MM.1S (cell line): ENCODE measurements at regions not wholly inside any gene's neighbourhood (a gene's known extent, or its start where the extent isn't known, plus 50 kb on each side); places are given as distances from the start of the nearest gene placed in this dataset.

Experiments
- DNase-seq: peaks from one replicate; pipeline ENCODE4 v3.0.0-alpha.2; 2015
- H2AFZ ChIP-seq: fragments of 300-600 bp; sonication (generic); 2 replicates; pipeline ENCODE4 v1.6.0; 2016; ENCODE audit warnings: antibody characterized with exemption, low read length
- H3F3A ChIP-seq: fragments of 300-600 bp; sonication (generic); 2 replicates; pipeline ENCODE4 v1.6.1; 2016; ENCODE audit warnings: mild to moderate bottlenecking, antibody characterized with exemption, low read length, moderate library complexity, mixed read lengths; ENCODE audit not compliant: insufficient read depth
- H3K27ac ChIP-seq: fragments of 300-600 bp; sonication (generic); 2 replicates; pipeline ENCODE4 v1.5.1; 2016; ENCODE audit warnings: mild to moderate bottlenecking, low read length
- H3K27me3 ChIP-seq: fragments of 300-600 bp; sonication (generic); replicated peaks from 2 replicates; pipeline ENCODE4 v1.6.0; 2016; ENCODE audit warnings: low read length; ENCODE audit not compliant: insufficient read depth
- H3K36me3 ChIP-seq: fragments of 300-600 bp; sonication (generic); replicated peaks from 2 replicates; pipeline ENCODE4 v1.6.1; 2016; ENCODE audit warnings: mild to moderate bottlenecking, low read length, mixed read lengths; ENCODE audit not compliant: insufficient read depth
- H3K4me1 ChIP-seq: fragments of 300-600 bp; sonication (generic); 2 replicates; pipeline ENCODE4 v1.6.1; 2016; ENCODE audit warnings: low read length, mixed read lengths
- H3K4me2 ChIP-seq: fragments of 300-600 bp; sonication (generic); 2 replicates; pipeline ENCODE4 v1.6.0; 2016; ENCODE audit warnings: low read depth, low read length
- H3K4me3 ChIP-seq: fragments of 300-600 bp; sonication (generic); 2 replicates; pipeline ENCODE4 v1.5.1; 2016; ENCODE audit warnings: low read length, mixed read lengths
- H3K79me2 ChIP-seq: fragments of 300-600 bp; sonication (generic); 2 replicates; pipeline ENCODE4 v1.6.1; 2016; ENCODE audit warnings: mixed run types, low read length, mixed read lengths
- H3K9ac ChIP-seq: fragments of 300-600 bp; sonication (generic); 2 replicates; pipeline ENCODE4 v1.6.1; 2016; ENCODE audit warnings: low read length, mixed read lengths
- H3K9me2 ChIP-seq: fragments of 300-600 bp; sonication (generic); replicated peaks from 2 replicates; pipeline ENCODE4 v1.6.1; 2016; ENCODE audit warnings: mild to moderate bottlenecking, low read length, mixed read lengths; ENCODE audit not compliant: insufficient read depth
- H3K9me3 ChIP-seq: fragments of 300-600 bp; sonication (generic); replicated peaks from 2 replicates; pipeline ENCODE4 v1.6.1; 2016; ENCODE audit warnings: mild to moderate bottlenecking, low read length, mixed read lengths; ENCODE audit not compliant: insufficient read depth
- H4K20me1 ChIP-seq: fragments of 300-600 bp; sonication (generic); 2 replicates; pipeline ENCODE4 v1.6.1; 2016; ENCODE audit warnings: mild to moderate bottlenecking, low read length, moderate library complexity, mixed read lengths; ENCODE audit not compliant: insufficient read depth
- CTCF ChIP-seq: fragments of 300-600 bp; sonication (generic); IDR thresholded peaks from 2 replicates; pipeline ENCODE4 v1.5.1; 2016; ENCODE audit warnings: antibody characterized with exemption, low read length, mixed read lengths
- EZH2 ChIP-seq: fragments of 300-600 bp; sonication (generic); optimal IDR thresholded peaks from 2 replicates; pipeline ENCODE3; 2017; ENCODE audit warnings: low read depth, mild to moderate bottlenecking, antibody characterized with exemption, low read length, mixed read lengths
- EZH2phosphoT487 ChIP-seq: fragments of 300-600 bp; sonication (generic); IDR thresholded peaks from 2 replicates; pipeline ENCODE4 v1.6.1; 2018; ENCODE audit warnings: antibody characterized with exemption, low read length

- Histone ChIP-seq H3K9me3 (no peaks in the 10 kb centered on the region), H4K20me1 (no peaks in the 10 kb centered on the region), H3K4me1 (no peaks in the 10 kb centered on the region), H3K27ac (no peak overlapping the region), H3K27me3 (no peaks in the 10 kb centered on the region), H3K9ac (no peak overlapping the region), H3K4me3 (no peak overlapping the region), H2AFZ (no peak overlapping the region), H3K36me3 (no peaks in the 10 kb centered on the region), H3F3A (no peaks in the 10 kb centered on the region), H3K9me2 (no peaks in the 10 kb centered on the region), H3K4me2 (no peak overlapping the region), H3K79me2 (no peaks in the 10 kb centered on the region)
- DNase-seq: no peak
- TF ChIP-seq EZH2phosphoT487 (no peak), EZH2 (no peak), CTCF (no peak)
Observed at GRCh38 chr1:60864722-60865121, 217.6 kb upstream of the NFIA start.

- Histone ChIP-seq H4K20me1 (no peaks in the 10 kb centered on the region), H3K27me3 (no peaks in the 10 kb centered on the region), H3K79me2 (no peaks in the 10 kb centered on the region)
Observed at GRCh38 chr1:60863131-60863530, 219.2 kb upstream of the NFIA start.

GRCh38 chr1:60861961-60862567 lies 220.3 kb upstream of the NFIA start:
- Histone ChIP-seq H3K9me3 (no peaks in the 10 kb centered on the region), H3K36me3 (no peaks in the 10 kb centered on the region), H3K27ac (no peak overlapping the region), H3K4me3 (no peak overlapping the region), H4K20me1 (no peaks in the 10 kb centered on the region), H3F3A (no peaks in the 10 kb centered on the region), H3K4me1 (no peaks in the 10 kb centered on the region), H2AFZ (no peak overlapping the region), H3K9me2 (no peaks in the 10 kb centered on the region), H3K27me3 (no peaks in the 10 kb centered on the region), H3K4me2 (no peak overlapping the region), H3K79me2 (no peaks in the 10 kb centered on the region), H3K9ac (no peak overlapping the region)
- no peak for TF ChIP-seq EZH2phosphoT487
- TF ChIP-seq EZH2: no peak
- TF ChIP-seq CTCF: no peak
- DNase-seq: no peak

More at GRCh38 chr1:60863131-60863530, 219.2 kb upstream of the NFIA start:
- H3K27ac ChIP-seq: no peak overlapping the region
- no peaks in the 10 kb centered on the region for H3K36me3 ChIP-seq
- TF ChIP-seq EZH2 (no peak), EZH2phosphoT487 (no peak)
- H3K4me3 ChIP-seq: no peak overlapping the region
- H3K9ac ChIP-seq: no peak overlapping the region
- H3K4me1 ChIP-seq: no peaks in the 10 kb centered on the region
- H3K9me2 ChIP-seq: no peaks in the 10 kb centered on the region
- DNase-seq: no peak
- H2AFZ ChIP-seq: no peak overlapping the region
- H3K9me3 ChIP-seq: no peaks in the 10 kb centered on the region
- H3K4me2 ChIP-seq: no peak overlapping the region
- H3F3A ChIP-seq: no peaks in the 10 kb centered on the region

- no peak overlapping the region for H3K9ac ChIP-seq
- no peak overlapping the region for H3K27ac ChIP-seq
- no peaks in the 10 kb centered on the region for H3F3A ChIP-seq
Observed at GRCh38 chr1:60859111-60859510, 223.2 kb upstream of the NFIA start.

More at GRCh38 chr1:60859111-60859510, 223.2 kb upstream of the NFIA start:
- no peak for TF ChIP-seq EZH2
- TF ChIP-seq CTCF: no peak
- no peak for TF ChIP-seq EZH2phosphoT487
- DNase-seq: no peak
- H3K36me3 ChIP-seq: no peaks in the 10 kb centered on the region
- no peaks in the 10 kb centered on the region for H4K20me1 ChIP-seq
- H3K4me2 ChIP-seq: no peak overlapping the region
- H3K79me2 ChIP-seq: no peaks in the 10 kb centered on the region
- no peak overlapping the region for H2AFZ ChIP-seq
- no peaks in the 10 kb centered on the region for H3K27me3 ChIP-seq
- H3K4me3 ChIP-seq: no peak overlapping the region
- no peaks in the 10 kb centered on the region for H3K9me2 ChIP-seq
- no peaks in the 10 kb centered on the region for H3K9me3 ChIP-seq
- H3K4me1 ChIP-seq: no peaks in the 10 kb centered on the region
